GM18498 (cell line): ENCODE measurements at regions not wholly inside any gene's neighbourhood (a gene's known extent, or its start where the extent isn't known, plus 50 kb on each side); places are given as distances from the start of the nearest gene placed in this dataset.
"Not testable (repeated sequence)": the region's sequence is repeated elsewhere in the genome, so short reads cannot be mapped to it uniquely, and the experiment has no call there.

Experiments used
- ATAC-seq: cut with Tn5 transposase; IDR thresholded peaks from one replicate; pipeline ENCODE4 v1.9.1; 2021; ENCODE audit warnings: mild to moderate bottlenecking, moderate library complexity; ENCODE audit not compliant: unreplicated experiment

DNA sequence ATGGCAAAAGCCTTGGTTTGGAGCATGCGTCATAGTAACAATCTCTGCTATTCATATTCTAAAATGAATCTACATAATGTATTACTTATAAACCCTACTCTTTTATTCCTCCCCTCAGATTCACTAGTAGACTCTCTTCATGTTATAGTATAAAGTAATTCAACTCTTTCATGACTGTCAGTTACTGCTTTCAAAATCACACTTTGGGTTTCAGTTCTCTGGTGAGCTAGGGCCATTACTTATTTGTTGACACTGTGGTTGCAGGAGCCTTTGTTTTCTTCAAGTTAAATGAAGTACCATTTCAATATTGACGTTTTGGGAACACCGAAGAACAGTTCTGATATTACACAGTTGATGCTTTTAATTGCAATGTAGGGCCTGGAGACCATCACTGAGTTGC lies 378.4 kb downstream of the DDX10 start:
- peak; percentile 64 for ATAC-seq

DNA sequence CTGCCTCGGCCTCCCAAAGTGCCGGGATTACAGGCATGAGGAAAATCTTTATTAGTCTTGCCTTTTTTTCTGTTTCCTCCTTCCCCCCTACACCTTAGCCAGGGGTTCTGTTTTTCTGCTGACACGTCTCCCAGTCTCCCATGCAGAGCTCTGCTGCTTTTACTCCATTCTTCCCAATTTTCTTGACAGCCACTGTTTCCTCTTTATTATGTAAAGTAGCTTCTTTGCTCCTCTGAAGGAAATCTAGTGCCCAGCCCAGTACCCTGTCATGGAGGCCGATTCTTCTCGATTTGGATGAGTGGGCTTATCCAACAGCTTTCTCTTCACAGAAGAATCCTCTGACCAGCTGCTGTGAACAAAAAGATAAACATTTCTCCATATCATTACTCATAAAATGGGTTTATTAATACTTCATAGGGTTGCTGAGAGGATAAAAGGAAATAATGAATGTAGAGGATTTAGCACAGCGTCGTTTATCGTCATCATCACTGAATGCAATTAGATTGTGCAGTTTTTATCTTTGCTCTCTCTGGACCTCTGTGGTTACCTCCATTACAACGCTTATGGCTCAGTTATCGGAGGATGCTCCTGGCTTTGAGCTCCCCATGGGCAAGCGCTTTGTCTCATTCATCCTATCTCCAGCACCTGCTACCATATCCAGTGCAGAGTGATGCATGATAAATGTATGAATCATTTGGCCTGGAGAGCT lies 375.6 kb upstream of the C11orf87 start:
- ATAC-seq = no peak

DNA sequence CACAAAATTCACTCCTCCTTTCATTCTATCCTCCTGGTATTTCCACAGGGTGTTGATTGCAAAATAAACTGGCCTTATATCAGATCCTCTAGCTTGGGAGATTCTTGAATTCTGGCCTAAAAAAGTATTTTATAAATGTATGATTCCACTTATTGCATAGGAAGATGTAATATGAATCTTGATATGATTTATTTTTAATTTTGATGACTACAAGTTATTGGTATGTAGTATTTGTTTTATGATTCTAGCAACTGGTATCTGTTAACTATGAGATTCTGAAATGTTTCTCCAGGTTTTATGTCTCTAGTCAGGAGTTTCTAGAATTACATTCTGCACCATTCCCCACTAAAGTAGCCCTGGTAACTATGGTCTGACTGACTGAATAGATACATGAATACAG lies 373.9 kb upstream of the C11orf87 start:
- no peak for ATAC-seq

DNA sequence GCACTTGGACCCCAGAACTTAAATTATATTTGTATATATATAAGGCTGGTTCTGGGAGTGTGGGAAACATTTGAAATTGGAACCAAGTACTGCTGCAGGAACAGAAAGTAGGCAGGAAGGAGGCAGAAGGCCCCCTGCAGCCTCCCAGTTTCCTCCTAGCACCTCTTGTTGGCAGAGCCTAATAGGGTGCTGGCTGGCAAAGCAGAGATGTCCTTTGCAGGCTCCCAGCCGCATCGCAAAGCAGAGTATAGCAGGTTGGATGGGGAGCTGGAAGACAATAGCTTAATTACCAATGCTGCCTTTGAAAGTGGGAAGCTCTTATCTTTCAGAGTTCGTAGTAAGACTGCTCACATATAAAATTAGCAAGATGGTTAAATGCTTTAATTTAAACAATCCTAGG lies 370.8 kb upstream of the C11orf87 start:
- ATAC-seq = no peak

DNA sequence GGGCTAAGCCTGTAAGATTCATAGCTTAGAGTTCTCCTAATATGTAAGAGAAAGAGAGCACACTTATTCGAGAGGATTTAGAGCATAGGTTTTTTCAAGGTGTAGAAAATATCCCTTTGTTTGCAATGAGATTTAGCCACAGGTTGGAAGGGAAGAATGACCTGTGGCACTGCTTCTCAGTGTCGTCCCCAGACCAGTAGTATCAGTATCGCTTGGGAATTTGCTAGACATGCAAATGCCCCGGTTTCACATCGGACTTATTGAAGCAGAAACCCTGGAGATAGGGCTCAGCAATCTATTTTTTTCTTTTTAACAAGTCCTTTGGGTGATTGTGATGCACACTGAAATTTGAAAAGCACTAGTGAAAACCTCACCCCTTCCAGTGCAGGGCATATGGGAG lies 362.6 kb upstream of the C11orf87 start:
- ATAC-seq = no peak

DNA sequence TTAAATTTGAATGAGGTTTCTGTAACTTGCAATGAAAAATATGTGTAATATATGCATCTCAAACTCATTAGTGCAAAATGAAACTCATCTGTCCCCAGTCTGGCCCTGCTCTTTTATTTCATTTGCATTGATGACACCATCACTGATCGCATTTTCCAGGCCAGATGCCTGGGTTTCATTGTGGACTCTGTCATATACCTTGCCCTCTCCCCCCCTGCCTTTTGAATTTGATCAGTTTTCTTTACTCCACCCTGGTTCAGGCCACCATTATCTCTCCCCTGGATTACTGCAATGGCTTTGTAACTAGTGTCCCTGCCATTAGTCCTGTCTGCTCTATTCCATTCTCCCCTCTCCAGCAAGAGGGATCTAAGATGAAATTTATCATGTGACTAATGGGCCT lies 360.6 kb upstream of the C11orf87 start:
- ATAC-seq = no peak

DNA sequence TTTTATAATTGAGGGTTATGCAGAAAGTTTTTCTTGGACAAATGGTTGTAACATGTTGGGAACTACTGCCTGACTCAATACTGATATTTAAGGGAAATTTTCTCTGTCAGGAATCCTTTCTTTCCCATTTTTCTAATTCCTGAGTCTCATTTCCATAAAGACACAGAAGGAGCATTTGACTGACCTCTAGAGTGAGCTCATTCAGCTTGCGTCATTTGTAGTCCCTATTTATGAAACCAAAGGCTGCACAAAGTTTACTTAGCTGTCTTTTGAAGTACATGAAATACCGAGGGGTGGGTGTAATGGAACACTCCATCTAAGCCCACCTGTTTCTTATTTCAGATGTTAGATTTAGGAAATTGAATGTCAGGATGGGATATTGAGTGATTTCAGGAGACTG lies 359.5 kb upstream of the C11orf87 start:
- ATAC-seq = no peak

DNA sequence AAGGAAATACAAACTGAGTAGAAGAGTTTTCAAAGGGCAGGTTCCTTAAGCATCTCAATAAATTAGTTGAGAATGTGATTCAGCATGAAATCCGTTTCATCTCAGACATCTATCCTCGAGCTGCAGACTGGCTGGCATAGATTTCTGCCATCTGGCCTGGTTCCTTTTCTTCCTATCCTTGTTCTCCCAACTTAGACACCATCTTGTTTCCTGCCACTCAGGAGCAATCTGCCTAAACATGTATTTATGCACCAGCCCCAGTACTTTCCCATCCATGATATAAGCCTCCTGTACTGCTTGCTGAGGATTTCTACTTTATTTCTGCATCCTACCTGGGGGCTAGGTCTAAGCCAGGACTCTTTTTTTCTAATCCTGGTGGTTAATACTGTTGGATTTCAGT lies 359.1 kb upstream of the C11orf87 start:
- ATAC-seq = no peak

DNA sequence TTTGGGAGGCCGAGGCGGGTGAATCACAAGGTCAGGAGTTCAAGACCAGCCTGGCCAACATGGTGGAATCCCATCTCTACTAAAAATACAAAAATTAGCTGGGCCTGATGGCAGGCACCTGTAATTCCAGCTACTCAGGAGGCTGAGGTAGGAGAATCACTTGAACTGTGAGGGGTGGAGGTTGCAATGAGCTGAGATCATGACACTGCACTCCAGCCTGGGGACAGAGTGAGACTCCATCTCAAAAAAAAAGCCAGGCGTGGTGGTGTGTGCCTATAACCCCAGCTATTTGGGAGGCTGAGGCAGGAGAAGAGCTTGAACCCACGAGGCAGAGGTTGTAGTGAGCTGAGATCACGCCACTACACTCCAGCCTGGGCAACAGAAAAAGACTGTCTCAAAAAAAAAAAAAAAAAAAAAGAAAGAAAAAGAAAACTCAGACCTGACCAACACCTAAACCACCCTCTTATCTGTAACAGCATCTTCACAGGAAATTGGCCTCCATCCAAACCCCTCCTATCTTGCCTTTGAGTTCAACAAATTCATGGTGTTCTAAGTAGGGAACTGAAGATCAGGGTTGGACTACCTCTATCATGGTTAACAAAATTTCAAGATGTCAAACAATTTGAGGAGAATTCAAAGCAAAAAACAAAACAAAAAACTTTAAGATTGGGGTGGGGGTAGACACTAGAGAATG lies 357.2 kb upstream of the C11orf87 start:
- ATAC-seq = not testable (repeated sequence)

DNA sequence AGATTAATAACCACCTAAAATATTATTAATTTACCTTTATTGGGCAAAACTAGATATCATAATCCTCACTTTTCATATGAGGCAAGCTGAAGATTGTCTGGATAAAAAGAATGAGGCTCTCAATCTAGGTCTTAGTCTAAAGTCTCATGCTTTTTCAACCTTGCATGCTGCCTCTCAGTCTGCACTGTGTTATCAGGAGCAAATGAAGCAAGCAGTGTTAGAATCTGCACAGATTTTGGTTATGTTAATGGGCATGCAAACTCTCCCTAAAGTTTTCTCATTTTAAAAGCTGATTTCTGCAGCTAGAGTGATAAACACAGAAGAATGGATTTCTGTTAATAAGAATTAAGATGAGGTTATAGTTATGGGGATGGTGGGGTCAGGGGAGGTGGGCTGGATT lies 350.7 kb upstream of the C11orf87 start:
- no peak for ATAC-seq

DNA sequence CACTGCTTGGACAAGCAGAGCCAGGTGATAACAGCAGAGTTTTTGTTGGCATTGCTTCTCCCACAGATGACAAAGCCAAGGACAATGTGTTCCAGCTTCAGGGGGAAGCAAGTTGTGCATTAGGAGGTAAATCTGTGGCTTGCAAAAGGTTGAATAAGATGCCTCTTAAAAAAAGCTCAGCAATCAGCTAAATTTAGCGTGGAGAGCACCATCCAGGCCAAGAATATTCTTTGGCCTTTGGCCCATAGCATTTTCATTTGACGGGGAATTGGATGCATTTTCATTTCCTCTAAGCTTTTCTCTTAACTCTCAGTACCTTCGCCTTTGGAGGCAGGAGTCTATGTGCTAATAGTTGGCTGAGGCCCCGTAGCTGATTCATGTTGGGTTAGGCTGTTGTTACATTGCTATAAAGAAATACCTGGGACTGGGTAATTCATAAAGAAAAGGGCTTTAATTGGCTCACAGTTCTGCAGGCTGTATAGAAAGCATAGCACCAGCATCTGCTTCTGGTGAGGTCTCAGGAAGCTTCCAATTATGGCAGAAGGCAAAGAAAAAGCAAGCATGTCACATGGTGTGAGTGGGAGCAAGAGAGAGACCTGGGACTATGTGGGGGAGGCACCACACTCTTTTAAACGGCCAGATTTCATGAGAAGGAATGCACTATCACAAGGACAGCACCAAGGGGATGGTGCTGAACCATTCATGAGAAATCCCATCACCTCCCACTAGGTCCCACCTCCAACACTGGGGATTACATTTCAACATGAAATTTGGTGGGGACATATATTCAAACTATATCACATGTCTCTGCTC lies 350.1 kb upstream of the C11orf87 start:
- no peak for ATAC-seq

DNA sequence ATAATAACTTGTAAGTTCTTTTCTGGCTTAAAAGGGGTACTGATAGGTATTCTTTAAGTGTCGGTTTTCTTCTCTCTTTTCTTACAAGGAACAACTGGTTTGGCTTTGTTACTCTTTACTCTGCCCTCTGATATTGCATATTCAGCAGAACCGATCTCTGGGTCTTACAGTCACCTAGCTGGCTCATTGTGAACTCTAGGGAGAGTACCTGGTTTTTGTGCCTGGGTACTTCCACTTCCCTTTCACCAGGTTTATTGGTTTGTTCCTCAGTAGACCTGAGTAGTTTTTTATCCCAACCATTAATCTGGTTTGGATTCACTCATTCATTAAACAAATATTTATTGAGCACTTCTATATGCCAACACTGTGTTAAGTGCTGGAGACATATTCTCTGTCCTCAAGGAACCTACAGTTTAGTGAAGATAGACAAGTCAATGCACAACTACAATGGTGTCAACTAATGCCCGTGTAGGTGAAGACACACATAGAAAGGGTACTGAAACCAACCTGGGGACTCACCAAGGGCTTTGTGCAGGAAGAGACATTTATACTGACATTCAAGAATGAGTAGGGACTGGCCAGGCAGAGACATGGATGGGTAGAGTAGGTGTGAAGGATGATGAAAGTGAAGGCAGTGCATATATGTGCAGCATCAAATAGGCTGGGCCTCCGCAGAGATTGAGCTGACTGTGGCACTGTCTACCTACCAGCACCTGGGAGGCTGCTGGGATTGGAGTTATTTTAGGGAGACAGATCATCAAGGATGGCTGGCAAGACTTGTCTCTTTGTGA lies 348.8 kb upstream of the C11orf87 start:
- ATAC-seq = no peak

DNA sequence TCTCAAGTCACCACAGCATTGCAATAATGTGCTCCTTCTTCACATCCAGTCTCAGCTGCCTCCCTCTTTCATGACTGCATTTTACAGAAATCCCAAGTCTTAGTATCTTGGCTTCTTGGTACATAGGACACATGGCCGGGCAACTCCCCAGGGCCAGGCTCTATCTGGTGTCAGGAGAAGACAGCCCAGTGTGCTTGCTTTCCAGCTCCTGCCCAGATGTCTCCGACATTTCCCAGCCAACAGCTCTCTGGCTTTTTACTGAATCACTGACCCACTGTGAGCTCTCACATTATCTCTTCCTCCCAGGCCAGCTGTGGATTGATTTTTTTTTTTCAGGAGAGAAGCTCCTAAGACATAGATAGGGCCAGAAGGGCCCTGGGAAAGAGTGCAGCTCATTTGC lies 346.0 kb upstream of the C11orf87 start:
- no peak for ATAC-seq

DNA sequence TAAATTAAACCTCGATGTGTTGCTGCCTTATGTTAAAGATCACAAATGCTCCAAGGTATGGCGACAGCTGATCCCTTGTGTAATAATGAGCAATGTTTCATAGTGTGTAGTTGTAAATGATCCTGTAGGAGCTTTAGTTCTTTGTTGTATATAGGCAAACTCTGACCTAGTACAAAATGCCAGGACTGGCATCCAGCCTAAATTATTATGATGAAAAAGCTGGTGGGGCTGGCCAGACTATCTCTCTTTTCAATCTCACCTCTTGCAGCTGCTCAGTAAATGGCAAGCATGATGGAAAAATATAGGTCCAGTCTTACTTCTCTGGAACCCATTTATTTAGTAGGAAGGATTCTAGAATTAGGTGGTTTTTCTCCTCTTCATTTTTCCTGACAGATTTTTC lies 345.1 kb upstream of the C11orf87 start:
- no peak for ATAC-seq

DNA sequence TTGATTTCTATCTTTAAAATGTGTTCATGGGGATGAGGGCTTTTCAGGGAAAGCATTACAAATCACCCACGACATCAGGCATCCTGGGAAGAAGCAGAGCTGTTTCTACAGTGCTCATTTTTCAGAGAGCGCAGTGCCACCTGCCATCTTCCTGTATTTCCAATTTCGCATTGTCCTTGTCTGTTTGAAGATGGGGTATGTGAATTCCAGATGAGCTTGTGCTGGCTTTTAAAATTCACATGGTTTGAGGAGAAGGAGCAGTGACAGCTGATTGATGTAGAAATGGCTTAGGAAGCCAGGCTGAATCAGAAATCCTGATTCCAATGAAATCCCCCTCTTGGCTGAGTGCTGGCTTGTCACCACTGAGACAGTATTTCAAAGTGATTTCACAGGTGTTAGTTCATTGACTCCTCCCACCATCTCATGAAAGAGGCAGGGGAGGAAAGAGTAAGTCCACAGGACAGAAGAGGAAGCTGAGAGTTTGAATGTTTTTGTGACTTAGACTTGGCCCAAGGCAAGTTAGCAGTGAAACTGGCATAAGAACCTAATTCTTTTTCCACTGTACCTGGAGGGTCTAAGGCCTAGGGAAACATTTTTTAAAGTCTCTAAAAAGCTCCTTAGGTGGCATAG lies 344.6 kb upstream of the C11orf87 start:
- ATAC-seq = no peak

DNA sequence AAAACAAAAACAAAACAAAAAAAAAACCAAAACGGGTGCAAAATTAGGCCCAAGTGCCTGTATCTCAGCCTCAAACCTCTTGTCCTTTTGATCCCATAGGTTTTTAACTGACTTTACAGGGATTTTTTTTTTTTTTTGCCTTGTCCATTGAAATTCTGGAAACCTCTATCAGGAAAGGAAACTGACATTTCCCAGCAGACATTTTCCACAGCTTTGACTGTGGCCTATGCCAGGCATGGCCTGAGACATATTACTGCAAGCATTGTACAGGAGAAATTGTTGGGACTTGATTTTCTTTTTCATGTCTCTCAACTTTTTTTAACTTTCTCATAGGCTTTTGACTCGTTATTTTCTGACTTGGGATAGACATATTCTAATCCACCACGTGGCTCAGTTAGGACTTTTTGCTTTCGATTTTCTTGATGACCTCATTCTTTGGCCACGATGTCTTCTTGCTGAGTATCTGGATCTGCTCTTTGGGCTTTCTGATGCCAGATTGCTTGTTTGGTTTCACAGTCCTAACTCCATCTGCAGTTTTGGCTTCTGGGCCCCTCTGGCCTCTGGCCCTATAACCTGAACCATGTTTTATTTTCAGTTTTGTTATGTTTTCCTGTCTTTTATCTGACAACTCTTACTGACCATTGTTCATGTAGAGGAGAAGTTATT lies 336.1 kb upstream of the C11orf87 start:
- no peak for ATAC-seq

DNA sequence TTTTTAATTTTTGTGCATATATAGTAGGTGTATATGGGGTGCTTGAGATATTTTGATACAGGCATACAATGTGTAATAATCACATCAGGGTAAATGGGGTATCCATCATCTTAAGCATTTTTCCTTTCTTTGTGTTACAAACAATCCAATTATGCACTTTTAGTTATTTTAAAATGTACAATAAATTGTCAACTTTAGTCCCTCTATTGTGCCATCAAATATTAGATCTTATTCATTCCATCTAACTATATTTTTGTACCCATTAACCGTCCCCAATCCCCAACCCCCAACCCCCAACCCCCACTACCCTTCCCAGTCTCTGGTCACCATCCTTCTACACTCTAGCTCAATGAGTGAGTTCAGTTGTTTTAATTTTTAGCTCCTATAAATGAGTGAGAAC lies 335.1 kb upstream of the C11orf87 start:
- ATAC-seq = no peak

DNA sequence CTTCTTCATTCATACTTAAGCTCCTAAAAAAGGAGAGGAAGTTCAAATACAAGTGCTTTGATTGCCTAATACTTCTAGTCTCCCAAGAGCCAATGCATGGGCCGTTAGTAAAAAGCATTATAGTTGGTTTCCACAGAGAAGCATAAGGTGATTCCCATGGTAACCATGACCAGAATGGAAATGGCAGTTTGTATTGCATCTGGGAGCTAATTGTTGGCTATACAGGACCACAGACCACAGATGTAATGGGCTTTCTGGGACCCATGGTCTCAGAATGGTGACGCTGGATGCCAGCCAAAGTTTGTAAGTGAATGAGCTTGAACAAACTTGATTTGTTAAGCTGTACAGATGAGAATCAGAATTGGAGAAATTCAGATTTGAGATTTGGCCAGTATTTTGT lies 333.9 kb upstream of the C11orf87 start:
- no peak for ATAC-seq

DNA sequence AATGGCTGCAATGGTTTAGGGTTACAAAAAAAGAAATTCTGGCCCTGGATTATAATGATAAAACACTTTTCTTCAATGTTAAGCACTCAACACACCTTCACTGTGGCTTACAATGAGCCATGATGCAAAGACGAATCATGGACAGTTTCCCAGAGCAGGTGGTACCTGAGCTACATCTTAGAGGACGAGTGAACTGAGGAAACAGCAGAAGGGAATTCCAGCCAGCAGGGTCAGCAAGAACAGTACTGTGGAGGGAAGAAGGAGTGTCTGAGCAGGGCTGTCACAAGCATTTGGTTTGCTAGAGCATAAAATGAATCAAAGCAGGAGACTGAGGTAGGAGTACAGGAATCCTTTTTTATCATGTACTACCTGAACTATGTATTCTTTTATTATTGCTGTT lies 332.8 kb upstream of the C11orf87 start:
- no peak for ATAC-seq

DNA sequence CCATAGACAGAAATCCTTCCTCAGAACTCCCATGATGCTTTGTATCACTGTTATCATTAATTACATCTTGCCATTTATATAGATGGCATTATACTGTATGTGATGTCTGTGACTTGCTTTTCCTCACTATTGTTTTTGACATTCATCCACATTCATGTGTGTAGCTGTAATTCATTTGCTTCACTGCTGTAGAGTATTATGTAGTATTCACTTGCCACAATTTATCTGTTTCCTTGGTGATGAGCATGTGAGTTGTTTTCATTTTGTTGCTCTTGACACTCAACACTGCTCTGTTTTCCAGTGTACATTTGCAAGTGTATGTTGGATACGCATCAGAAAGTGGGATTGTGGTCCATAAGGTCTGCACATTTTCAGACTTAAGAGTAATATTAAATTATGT lies 328.6 kb upstream of the C11orf87 start:
- ATAC-seq = no peak
